ENCODE measurements at regions not wholly inside any gene's neighbourhood (a gene's known extent, or its start where the extent isn't known, plus 50 kb on each side); places are given as distances from the start of the nearest gene placed in this dataset.

DNA sequence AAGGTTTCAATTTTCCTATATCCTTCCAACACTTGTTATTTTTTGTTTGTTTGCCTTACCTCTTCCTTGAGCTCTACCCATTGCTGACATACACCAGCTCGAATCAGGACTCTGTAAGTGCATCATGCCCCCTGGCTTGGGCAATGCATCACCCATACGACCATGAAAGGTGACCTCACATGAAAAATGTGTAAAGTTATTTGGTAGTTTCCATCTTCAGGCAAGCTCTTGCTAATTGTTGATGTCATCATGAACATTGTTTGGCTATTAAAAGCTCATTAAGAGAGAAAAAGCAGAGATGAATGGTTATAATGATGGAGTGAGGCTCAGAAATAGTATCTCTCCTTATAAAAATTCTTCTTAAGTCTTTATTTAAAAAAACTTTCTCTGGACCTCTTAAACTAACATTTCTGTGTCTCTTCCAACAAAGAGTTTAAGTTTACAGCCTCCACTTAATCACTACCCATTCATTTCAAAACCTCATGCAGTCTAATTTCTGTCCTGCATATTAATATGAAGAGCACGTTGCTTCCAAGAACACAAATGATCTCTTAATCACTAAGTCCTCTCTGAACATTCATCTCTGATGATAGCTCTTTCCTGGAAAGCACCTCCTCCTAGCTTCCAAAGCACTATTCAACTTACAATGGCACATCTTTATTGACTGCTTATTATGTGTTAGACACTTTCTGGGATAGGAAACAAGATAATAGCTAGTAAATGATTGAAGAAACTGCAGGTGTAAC lies 236.3 kb downstream of the NFKBIZ start:
- DNase-seq: no peak

- no peak for DNase-seq
Observed at GRCh38 chr3:102087236-102087635, 237.9 kb downstream of the NFKBIZ start.

DNA sequence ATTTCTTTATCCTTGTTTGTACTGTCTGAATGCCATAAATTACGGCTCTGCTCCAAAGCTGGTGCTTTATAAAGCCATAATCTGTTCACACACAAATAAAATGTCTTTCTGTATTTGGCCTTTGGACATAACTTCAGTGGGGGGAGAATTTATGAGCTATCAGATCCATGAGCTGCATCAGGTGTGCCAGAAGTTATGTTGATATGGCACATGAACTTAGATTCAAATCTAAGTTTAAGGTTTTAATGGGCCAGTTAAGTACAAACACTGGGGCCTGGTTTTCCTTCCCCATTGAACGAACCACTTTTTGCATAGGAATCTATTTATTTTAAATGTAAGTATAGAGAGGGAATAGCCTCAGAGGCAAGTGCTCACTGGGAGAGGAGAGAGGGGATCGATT lies 239.9 kb downstream of the NFKBIZ start:
- no peak for DNase-seq

DNA sequence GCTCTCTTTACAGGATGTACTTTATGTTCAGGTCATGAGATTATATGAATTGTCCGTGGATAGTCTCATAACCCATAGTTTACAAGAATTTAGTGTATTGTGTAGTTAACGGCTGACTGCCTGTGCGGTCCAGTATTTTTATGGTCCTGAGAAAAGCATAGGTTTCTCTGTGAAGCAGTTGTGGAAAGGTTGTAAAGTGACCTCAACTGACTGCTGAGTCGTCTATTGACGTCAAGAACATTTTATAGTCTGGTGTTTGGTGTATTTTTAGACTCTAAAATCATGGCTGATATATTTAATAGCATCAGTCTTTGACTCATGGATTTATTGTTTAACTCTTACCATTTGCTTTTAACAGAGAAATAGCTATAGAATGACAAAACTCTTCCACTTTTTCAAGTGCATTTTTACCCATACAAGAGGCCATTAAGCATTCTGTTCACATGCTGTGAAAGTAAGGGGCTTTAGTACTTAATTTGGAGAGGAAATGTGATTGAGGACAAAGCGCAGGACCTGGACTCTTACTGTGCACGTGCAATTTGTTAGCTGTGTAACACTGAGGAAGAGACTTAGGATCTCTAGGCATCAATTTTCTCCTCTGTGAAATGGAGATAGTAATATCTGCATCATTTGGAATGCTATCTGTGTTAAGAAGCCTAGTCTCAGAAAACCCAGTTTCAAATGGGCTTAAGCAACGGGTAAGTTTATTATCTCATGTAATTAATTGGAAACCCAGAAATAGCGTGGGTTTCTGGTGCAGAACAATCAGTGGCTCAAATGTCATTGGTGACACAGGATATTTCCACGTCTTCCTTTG lies 240.8 kb downstream of the NFKBIZ start:
- DNase-seq: no peak

DNA sequence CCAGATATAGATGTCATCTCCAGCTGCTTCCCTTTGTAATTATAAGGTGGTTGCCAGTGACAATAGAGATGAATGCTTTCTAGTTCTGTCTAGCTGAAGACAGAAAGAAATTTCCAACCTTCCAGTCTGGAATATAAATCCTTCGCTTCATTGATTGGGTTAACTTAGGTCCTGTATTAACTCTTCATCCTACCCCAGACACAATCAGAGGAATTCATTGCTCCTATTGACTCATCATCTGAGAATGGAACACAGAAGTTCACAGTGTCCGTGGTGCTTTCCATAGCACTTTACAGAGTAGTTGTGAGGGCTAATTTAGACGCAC lies 241.4 kb downstream of the NFKBIZ start:
- DNase-seq: no peak

DNA sequence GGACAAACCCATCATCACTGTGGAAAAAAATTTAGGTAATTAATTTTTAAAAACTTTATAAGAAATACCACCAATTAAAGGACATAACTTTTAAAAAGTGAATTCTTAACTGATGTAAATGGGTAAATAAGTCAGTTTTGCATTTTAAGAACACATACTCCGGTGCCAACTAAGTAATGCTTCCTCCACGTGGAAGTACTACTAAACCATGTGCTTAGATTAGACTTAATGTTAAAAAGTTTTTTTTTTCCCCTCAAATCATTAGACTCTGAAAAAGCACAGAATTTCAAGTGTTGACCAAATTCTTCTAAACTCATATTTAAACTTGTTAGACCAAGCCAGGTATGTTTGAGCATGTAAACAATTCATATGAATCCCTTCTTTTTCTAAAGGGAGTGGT lies 242.0 kb downstream of the NFKBIZ start:
- no peak for DNase-seq

DNA sequence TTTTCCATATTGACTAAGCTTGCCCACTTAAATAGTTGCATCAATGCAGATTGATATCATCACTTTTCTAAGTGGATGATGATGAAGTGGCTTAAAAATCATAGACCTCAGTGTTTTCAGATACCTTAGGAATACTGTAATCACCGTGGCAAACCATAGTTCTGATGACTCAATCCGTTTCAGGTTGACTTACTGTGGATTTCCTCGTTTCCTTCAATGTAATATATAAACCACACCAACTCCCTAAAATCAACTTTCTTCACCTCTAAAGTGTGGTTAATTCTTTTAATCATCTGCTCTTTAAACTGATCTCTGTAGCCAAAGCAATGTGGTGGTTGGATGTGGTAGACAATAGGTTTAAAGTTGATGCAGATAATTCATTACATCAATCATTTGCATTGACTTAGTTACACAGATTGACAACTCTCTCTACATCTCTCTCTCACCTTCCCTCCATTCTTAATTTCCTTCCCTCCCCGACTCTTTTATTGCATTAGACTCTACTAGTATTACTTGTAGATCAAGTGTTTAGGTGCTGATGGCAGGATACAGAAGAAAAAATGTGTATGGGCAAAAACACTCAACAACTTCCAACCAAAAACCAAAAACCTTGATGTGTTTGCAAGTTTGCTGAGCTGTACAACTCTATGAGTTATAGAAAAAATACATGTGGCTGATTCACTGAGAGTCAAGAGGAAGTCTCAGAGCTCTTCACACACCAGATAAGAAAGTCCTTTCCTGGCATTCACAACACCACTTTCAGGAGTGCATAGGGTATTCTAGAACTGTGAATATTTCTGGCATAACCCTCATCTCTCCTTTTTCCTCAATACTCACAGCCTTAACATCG lies 243.5 kb downstream of the NFKBIZ start:
- no peak for DNase-seq

DNA sequence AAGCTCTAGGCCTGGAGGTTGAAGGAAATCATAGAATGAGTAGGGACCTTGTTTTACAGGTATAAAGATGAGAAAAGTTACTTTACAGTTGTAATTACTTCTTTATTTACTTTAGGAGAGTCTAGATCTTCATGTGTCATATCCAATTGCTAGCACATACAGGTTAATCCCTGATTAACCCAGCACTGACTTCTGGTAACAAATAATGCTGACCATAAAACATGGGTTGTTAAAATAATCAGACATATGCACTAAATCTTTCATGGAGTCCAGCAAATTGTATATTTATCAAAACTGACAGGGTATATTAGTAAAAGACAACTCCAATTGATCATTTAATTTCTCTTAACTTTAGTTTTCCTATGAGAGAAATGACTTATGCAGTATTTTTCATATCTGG lies 245.2 kb downstream of the NFKBIZ start:
- DNase-seq: no peak

DNA sequence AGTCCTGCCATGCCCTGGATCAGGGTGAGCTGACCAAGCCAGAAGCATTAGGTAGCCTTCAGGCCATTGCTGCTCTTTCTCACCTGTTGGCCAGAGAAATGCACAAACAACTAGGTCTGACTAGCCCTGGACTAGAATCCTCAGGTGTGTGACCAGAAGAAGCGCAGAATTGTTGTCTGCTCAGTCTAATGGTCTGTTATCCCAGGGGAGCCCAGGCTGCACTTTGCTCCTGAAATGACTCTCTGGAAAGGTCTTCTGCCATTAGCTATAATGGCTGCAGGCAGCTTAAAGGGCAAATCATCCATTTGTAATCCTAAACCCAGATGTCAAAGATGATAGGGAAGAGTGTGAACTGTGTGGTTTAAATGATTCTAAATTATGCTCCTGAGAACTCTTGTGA lies 246.1 kb downstream of the NFKBIZ start:
- no peak for DNase-seq

- no peak for DNase-seq
Observed at GRCh38 chr3:102096066-102096465, 246.8 kb downstream of the NFKBIZ start.

- DNase-seq: no peak
Observed at GRCh38 chr3:102098130-102098885, 249.0 kb downstream of the NFKBIZ start.

- no peak for DNase-seq
Observed at GRCh38 chr3:102099913-102100312, 250.6 kb downstream of the NFKBIZ start.

GRCh38 chr3:102102394-102102793 lies 253.1 kb downstream of the NFKBIZ start:
- DNase-seq: no peak

DNA sequence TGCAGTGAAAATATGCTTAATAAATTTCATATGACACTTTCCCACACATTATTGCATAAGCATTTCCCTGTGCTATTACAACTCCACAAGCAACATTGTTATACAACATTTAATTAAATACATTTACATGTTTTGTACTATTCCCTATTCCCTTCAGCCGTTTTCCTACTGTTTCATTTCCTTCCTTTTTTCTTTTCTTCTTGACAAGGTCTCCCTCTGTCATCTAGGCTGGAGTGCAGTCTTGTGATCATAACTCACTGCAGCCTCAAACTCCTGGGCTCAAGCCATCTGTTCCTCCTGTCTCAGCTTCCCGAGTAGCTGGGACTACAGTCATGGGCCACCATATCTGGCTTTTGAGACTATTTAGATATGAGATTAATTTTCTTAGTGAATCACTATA lies 254.7 kb downstream of the NFKBIZ start:
- no peak for DNase-seq

- DNase-seq: no peak
Observed at GRCh38 chr3:102105193-102105592, 255.9 kb downstream of the NFKBIZ start.

GRCh38 chr3:102106416-102107097 lies 257.2 kb downstream of the NFKBIZ start:
- DNase-seq: no peak

GRCh38 chr3:102112704-102113230 lies 263.5 kb downstream of the NFKBIZ start:
- no peak for DNase-seq

GRCh38 chr3:102113421-102114041 lies 264.2 kb downstream of the NFKBIZ start:
- DNase-seq: no peak

DNA sequence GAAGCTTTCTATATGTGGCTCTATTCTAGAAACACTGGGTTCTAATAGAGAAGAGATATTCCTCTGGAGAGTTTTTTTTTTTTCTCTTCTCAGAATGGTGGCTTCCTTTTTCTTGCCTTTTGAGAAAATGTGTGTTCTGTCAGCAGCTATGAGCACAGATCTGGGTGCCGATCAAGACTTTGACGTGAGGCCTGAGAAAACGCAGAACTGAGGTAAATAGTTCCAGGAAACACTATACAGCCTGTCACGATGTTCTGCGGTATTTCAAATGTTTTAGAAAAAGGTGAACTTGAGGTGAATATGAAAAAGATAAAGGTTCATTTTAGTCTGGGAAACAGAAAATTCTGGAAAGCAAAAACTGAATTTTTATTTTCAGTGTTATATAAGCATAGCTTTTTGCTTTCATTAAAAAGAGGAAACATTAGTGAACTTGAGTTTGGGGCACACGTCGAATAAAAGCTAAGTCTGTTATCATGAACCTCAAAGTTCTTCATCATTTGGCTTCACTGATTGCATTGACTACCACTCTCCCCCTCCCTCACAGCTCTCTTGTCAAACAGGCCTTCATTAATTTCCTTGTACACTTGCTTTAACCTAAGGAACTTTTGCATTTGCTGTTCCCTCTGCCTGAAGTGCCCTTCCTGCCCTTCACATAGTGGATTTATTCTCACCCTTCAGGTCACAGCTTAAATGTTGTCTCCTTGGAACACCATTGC lies 265.1 kb downstream of the NFKBIZ start:
- no peak for DNase-seq

- DNase-seq: no peak
Observed at GRCh38 chr3:102122527-102122926, 273.2 kb downstream of the NFKBIZ start.

Measured in hippocampal formation (tissue), 2 donors.